HEK293 (cell line): ENCODE measurements at regions not wholly inside any gene's neighbourhood (a gene's known extent, or its start where the extent isn't known, plus 50 kb on each side); places are given as distances from the start of the nearest gene placed in this dataset.

Source experiments
- KLF16 ChIP-seq: fragments of 450-650 bp; formaldehyde crosslinking; IDR thresholded peaks from 2 replicates; pipeline ENCODE4 v1.5.1; 2017; ENCODE audit warnings: missing biosample characterization, missing genetic modification characterization
- ZNF23 ChIP-seq: fragments of 450-650 bp; formaldehyde crosslinking; IDR thresholded peaks from 2 replicates; pipeline ENCODE4 v1.5.1; 2016; ENCODE audit warnings: missing biosample characterization, missing genetic modification characterization, borderline replicate concordance
- ZNF292 ChIP-seq: fragments of 450-650 bp; formaldehyde crosslinking; IDR thresholded peaks from 2 replicates; pipeline ENCODE4 v1.5.1; 2016; ENCODE audit warnings: low read depth, missing biosample characterization, missing genetic modification characterization, borderline replicate concordance
- ZNF792 ChIP-seq: fragments of 450-650 bp; formaldehyde crosslinking; IDR thresholded peaks from 2 replicates; pipeline ENCODE4 v1.5.1; 2016; ENCODE audit warnings: missing biosample characterization, missing genetic modification characterization
- TF ChIP-seq, protein P1 (sequence below): fragments of 450-650 bp; formaldehyde crosslinking; IDR thresholded peaks from 2 replicates; pipeline ENCODE4 v1.5.1; 2016; ENCODE audit warnings: missing biosample characterization, missing genetic modification characterization
- TF ChIP-seq, protein P2 (sequence below): fragments of 450-650 bp; formaldehyde crosslinking; IDR thresholded peaks from 2 replicates; pipeline ENCODE4 v1.5.1; 2016; ENCODE audit warnings: missing biosample characterization, missing genetic modification characterization
- TF ChIP-seq, protein P3 (sequence below): fragments of 450-650 bp; formaldehyde crosslinking; IDR thresholded peaks from 2 replicates; pipeline ENCODE4 v1.5.1; 2016; ENCODE audit warnings: missing biosample characterization, missing genetic modification characterization
- TF ChIP-seq, protein P4 (sequence below): IDR thresholded peaks from 2 replicates; pipeline ENCODE4 v1.6.1; 2011; ENCODE audit warnings: mild to moderate bottlenecking, low read depth, low read length, borderline replicate concordance

GRCh38 chr6:56327946-56328727, 80.8 kb upstream of the COL21A1 start:
- TF ChIP-seq ZNF792: no peak
- no peak for TF ChIP-seq ZNF292 (tag by site-specific recombination)
- TF ChIP-seq, protein P1, sequence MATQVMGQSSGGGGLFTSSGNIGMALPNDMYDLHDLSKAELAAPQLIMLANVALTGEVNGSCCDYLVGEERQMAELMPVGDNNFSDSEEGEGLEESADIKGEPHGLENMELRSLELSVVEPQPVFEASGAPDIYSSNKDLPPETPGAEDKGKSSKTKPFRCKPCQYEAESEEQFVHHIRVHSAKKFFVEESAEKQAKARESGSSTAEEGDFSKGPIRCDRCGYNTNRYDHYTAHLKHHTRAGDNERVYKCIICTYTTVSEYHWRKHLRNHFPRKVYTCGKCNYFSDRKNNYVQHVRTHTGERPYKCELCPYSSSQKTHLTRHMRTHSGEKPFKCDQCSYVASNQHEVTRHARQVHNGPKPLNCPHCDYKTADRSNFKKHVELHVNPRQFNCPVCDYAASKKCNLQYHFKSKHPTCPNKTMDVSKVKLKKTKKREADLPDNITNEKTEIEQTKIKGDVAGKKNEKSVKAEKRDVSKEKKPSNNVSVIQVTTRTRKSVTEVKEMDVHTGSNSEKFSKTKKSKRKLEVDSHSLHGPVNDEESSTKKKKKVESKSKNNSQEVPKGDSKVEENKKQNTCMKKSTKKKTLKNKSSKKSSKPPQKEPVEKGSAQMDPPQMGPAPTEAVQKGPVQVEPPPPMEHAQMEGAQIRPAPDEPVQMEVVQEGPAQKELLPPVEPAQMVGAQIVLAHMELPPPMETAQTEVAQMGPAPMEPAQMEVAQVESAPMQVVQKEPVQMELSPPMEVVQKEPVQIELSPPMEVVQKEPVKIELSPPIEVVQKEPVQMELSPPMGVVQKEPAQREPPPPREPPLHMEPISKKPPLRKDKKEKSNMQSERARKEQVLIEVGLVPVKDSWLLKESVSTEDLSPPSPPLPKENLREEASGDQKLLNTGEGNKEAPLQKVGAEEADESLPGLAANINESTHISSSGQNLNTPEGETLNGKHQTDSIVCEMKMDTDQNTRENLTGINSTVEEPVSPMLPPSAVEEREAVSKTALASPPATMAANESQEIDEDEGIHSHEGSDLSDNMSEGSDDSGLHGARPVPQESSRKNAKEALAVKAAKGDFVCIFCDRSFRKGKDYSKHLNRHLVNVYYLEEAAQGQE (tag by site-specific recombination): no peak
- TF ChIP-seq, protein P2, sequence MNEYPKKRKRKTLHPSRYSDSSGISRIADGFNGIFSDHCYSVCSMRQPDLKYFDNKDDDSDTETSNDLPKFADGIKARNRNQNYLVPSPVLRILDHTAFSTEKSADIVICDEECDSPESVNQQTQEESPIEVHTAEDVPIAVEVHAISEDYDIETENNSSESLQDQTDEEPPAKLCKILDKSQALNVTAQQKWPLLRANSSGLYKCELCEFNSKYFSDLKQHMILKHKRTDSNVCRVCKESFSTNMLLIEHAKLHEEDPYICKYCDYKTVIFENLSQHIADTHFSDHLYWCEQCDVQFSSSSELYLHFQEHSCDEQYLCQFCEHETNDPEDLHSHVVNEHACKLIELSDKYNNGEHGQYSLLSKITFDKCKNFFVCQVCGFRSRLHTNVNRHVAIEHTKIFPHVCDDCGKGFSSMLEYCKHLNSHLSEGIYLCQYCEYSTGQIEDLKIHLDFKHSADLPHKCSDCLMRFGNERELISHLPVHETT (tag by site-specific recombination): no peak
- TF ChIP-seq, protein P3, sequence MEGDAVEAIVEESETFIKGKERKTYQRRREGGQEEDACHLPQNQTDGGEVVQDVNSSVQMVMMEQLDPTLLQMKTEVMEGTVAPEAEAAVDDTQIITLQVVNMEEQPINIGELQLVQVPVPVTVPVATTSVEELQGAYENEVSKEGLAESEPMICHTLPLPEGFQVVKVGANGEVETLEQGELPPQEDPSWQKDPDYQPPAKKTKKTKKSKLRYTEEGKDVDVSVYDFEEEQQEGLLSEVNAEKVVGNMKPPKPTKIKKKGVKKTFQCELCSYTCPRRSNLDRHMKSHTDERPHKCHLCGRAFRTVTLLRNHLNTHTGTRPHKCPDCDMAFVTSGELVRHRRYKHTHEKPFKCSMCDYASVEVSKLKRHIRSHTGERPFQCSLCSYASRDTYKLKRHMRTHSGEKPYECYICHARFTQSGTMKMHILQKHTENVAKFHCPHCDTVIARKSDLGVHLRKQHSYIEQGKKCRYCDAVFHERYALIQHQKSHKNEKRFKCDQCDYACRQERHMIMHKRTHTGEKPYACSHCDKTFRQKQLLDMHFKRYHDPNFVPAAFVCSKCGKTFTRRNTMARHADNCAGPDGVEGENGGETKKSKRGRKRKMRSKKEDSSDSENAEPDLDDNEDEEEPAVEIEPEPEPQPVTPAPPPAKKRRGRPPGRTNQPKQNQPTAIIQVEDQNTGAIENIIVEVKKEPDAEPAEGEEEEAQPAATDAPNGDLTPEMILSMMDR (tag by site-specific recombination): no peak
- TF ChIP-seq KLF16: no peak
- TF ChIP-seq ZNF23: no peak
- TF ChIP-seq, protein P4, sequence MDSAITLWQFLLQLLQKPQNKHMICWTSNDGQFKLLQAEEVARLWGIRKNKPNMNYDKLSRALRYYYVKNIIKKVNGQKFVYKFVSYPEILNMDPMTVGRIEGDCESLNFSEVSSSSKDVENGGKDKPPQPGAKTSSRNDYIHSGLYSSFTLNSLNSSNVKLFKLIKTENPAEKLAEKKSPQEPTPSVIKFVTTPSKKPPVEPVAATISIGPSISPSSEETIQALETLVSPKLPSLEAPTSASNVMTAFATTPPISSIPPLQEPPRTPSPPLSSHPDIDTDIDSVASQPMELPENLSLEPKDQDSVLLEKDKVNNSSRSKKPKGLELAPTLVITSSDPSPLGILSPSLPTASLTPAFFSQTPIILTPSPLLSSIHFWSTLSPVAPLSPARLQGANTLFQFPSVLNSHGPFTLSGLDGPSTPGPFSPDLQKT: no peak
